HG02763 (cell line): ENCODE measurements at regions not wholly inside any gene's neighbourhood (a gene's known extent, or its start where the extent isn't known, plus 50 kb on each side); places are given as distances from the start of the nearest gene placed in this dataset.

Source experiments
- ATAC-seq: cut with Tn5 transposase; IDR thresholded peaks from one replicate; pipeline ENCODE4 v1.9.1; 2021; ENCODE audit warnings: mild to moderate bottlenecking, moderate library complexity; ENCODE audit not compliant: unreplicated experiment

- ATAC-seq, result no peak
Observed at GRCh38 chr6:137277971-137278637, 58.9 kb upstream of the IFNGR1 start.

GRCh38 chr6:137272403-137272802 is 53.2 kb upstream of the IFNGR1 start:
- ATAC-seq, result no peak

GRCh38 chr6:137271245-137272183 is 52.3 kb upstream of the IFNGR1 start:
- ATAC-seq, result no peak

GRCh38 chr6:137269803-137270202 is 50.6 kb upstream of the IFNGR1 start:
- no peak for ATAC-seq

- ATAC-seq, result no peak
Observed at GRCh38 chr6:137269347-137269746, 50.2 kb upstream of the IFNGR1 start.
